Ovary (tissue), 7 donors: ENCODE measurements at regions not wholly inside any gene's neighbourhood (a gene's known extent, or its start where the extent isn't known, plus 50 kb on each side); places are given as distances from the start of the nearest gene placed in this dataset.

ENCODE experiments used
- DNase-seq, 5 donors: peaks; one replicate each; pipeline ENCODE4 v3.0.0-alpha.2; 2019 to 2020
- H3K27ac ChIP-seq, 2 donors: fragments of 200-600 bp; one replicate each; pipeline versions ENCODE4 v1.5.1 to v1.8.0; 2019 to 2022
- H3K27me3 ChIP-seq: fragments of 200-600 bp; one replicate; pipeline ENCODE4 v1.8.0; 2022
- H3K36me3 ChIP-seq: fragments of 200-600 bp; sonication (generic); one replicate; pipeline ENCODE4 v1.5.1; 2019
- H3K4me1 ChIP-seq: one replicate; pipeline ENCODE4 v1.8.1; 2013; ENCODE audit warnings: mild to moderate bottlenecking, moderate library complexity; ENCODE audit not compliant: insufficient read depth
- H3K4me3 ChIP-seq: fragments of 200-600 bp; sonication (generic); one replicate; pipeline ENCODE4 v1.5.1; 2017
- H3K9me3 ChIP-seq, 2 donors: fragments of 200-600 bp in 1 of 2; sonication (generic) in 1 of 2; one replicate each; pipeline versions ENCODE4 v1.5.1 to v1.8.1; 2013 to 2019; ENCODE audit warnings: mild to moderate bottlenecking in 1 of 2, moderate library complexity in 1 of 2
- EP300 ChIP-seq: sonication (generic); formaldehyde crosslinking; IDR thresholded peaks from one replicate; pipeline ENCODE4 v1.6.1; 2017; ENCODE audit warnings: antibody characterized with exemption
- POLR2A ChIP-seq: fragments of 450-650 bp; IDR thresholded peaks from one replicate; pipeline ENCODE4 v1.6.1; 2017; ENCODE audit warnings: antibody characterized with exemption, mild to moderate bottlenecking, moderate library complexity
- whole genome bisulfite sequencing, 3 donors: extraction: QIAGEN DNeasy Blood & Tissue Kit in 1 of 3; methylation state at CpG; one replicate each; pipeline versions ENCODE4 v1.1.5 to v1.1.7; 2013 to 2017; 5-methylcytosine and 5-hydroxymethylcytosine counted together
- intact Hi-C, 4 donors: fragments of 100-400 bp; cut with DNase I; formaldehyde crosslinking; loops; one replicate each; pipeline versions ENCODE4 v1.11.0 to v1.15.1; 2022 to 2023
- TF ChIP-seq, protein P1 (sequence below), 3 donors: fragments of 450-650 bp in 2 of 3; fragments of 200-600 bp in 1 of 3; IDR thresholded peaks; one replicate each; pipeline versions ENCODE4 v1.5.1 to v1.8.0; 2016 to 2022; ENCODE audit warnings: antibody characterized with exemption in 3 of 3, mild to moderate bottlenecking in 1 of 3
- donor health status: DM: no; HTN: no; CAD: no; lungs with moderate emphysema.
- donor health status: DM: no; HTN: no; CAD: no.
- donor health status: Bipolar disorder and iron deficiency.
- donor health status: DM: no; HTN: no; CAD: no.
- donor health status: DM: yes; HTN: yes; CAD: no.

DNA sequence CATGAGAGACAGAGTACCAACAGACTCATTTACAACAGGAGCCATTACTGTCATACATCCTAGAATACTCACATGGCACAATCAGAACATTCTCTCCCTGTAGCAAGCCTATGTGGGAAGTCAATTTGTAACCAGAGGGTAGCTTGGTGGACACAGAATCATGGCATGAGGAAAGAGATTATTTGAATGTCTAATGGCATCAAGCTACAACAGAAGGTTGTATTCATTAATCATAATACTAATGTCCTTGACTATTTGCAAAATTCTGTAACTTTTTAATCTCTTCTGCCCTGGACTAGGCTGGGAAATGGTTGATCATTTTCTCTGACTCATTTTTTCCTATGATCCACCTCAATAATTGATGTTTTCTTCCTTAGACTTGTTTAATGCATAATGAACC lies 345.2 kb upstream of the IL12A start:
- no peak for DNase-seq
- Histone ChIP-seq H3K9me3 (no peaks in the 10 kb centered on the region), H3K4me1 (no peaks in the 10 kb centered on the region), H3K4me3 (no peak overlapping the region), H3K27me3 (peaks cover 3% of the 10 kb centered on the region), H3K36me3 (no peaks in the 10 kb centered on the region), H3K27ac (no peak overlapping the region)
- intact Hi-C loops: no loop called here
- TF ChIP-seq, protein P1, sequence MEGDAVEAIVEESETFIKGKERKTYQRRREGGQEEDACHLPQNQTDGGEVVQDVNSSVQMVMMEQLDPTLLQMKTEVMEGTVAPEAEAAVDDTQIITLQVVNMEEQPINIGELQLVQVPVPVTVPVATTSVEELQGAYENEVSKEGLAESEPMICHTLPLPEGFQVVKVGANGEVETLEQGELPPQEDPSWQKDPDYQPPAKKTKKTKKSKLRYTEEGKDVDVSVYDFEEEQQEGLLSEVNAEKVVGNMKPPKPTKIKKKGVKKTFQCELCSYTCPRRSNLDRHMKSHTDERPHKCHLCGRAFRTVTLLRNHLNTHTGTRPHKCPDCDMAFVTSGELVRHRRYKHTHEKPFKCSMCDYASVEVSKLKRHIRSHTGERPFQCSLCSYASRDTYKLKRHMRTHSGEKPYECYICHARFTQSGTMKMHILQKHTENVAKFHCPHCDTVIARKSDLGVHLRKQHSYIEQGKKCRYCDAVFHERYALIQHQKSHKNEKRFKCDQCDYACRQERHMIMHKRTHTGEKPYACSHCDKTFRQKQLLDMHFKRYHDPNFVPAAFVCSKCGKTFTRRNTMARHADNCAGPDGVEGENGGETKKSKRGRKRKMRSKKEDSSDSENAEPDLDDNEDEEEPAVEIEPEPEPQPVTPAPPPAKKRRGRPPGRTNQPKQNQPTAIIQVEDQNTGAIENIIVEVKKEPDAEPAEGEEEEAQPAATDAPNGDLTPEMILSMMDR (IDR thresholded peaks at IDR 0.05): no peak
- TF ChIP-seq EP300: no peak
- no peak for TF ChIP-seq POLR2A

DNA sequence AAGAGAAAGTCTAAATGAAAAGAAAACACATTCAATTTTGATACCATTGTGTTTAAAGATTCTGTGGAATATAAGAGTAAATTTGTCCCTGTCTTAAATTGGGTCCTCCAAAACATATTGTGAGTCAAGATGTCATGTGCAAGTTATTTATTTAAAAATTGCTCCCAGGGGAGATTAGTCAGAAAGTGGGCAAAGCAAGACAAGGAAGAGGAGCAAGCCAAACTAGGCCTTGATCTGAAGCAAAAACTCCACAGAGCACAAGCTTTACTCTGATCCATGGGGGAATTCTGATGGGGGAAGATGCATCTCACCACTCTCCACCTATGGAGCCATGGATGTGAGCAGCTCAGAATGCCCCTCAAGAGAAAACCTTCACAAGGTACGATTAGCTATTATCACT lies 342.8 kb upstream of the IL12A start:
- TF ChIP-seq EP300 (no peak), POLR2A (no peak)
- TF ChIP-seq, protein P1 (IDR thresholded peaks at IDR 0.05): no peak
- Histone ChIP-seq H3K27ac (no peak overlapping the region), H3K36me3 (no peaks in the 10 kb centered on the region), H3K9me3 (no peaks in the 10 kb centered on the region), H3K4me1 (no peaks in the 10 kb centered on the region), H3K27me3 (peaks cover 3% of the 10 kb centered on the region), H3K4me3 (no peak overlapping the region)
- WGBS, 3 donors: 74 to 96% (median 86%) methylated on average over 1 of the region's 1 CpG
- intact Hi-C loops: no loop called here
- DNase-seq: no peak

DNA sequence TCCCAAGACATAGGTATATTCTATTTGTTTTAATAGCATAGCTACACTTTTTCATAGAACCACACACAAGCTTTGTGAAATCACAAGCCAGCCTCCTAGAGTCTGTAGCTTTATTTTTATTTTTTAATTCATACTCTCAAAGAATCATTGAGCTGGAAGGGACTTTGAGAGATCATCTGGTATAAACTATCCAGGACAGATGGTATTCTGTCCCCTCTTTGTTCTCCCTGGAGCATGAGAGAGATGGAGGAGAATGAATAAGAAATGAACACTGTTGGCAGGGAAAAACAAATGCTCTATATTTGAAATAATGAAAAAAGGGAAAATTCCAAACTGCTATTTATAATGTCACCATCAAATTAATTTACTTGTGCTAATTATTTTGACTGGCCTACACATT lies 338.7 kb upstream of the IL12A start:
- DNase-seq: no peak
- H3K4me3 ChIP-seq: no peak overlapping the region
- TF ChIP-seq EP300: no peak
- TF ChIP-seq POLR2A: no peak
- TF ChIP-seq, protein P1 (IDR thresholded peaks at IDR 0.05): no peak
- no peaks in the 10 kb centered on the region for H3K4me1 ChIP-seq
- intact Hi-C loops: no loop called here
- H3K36me3 ChIP-seq: no peaks in the 10 kb centered on the region
- no peaks in the 10 kb centered on the region for H3K27me3 ChIP-seq
- H3K27ac ChIP-seq: no peak overlapping the region
- H3K9me3 ChIP-seq: no peaks in the 10 kb centered on the region

- 42 to 53% (median 52%) methylated on average over 2 of the region's 2 CpGs for WGBS, 3 donors
- Histone ChIP-seq H3K4me1 (no peaks in the 10 kb centered on the region), H3K36me3 (no peaks in the 10 kb centered on the region), H3K9me3 (no peaks in the 10 kb centered on the region), H3K4me3 (no peak overlapping the region), H3K27me3 (no peaks in the 10 kb centered on the region), H3K27ac (no peak overlapping the region)
- intact Hi-C loops: no loop called here
- DNase-seq: no peak
- TF ChIP-seq EP300: no peak
- no peak for TF ChIP-seq POLR2A
- TF ChIP-seq, protein P1 (IDR thresholded peaks at IDR 0.05): no peak
Observed at GRCh38 chr3:159650726-159651125, 337.9 kb upstream of the IL12A start.

DNA sequence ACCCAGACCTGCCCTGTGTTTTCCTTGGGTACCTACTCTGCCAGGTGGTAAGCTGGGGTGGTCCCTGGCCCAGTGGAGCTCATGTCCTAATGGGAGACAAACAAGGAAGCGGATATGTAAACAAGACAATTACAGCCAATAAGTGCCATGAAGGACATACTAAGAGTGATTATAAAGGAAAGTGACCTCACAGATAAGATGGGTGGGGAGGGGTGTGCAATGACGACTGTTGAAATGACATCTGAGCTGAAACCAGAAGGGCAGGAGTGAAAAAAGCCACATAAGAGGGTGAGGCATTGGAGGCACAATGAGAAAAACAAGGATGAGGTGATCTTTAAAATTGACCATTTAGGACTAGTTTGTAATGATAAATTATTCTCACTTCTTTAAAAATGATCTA lies 336.2 kb upstream of the IL12A start:
- H3K27ac ChIP-seq: no peak overlapping the region
- no peak for DNase-seq
- H3K4me1 ChIP-seq: no peaks in the 10 kb centered on the region
- H3K9me3 ChIP-seq: no peaks in the 10 kb centered on the region
- no peaks in the 10 kb centered on the region for H3K27me3 ChIP-seq
- no peak overlapping the region for H3K4me3 ChIP-seq
- 54 to 85% (median 62%) methylated on average over 2 of the region's 2 CpGs for WGBS, 3 donors
- H3K36me3 ChIP-seq: no peaks in the 10 kb centered on the region
- intact Hi-C loops: no loop called here
- TF ChIP-seq POLR2A (no peak), EP300 (no peak)
- TF ChIP-seq, protein P1 (IDR thresholded peaks at IDR 0.05): no peak
